DND-41 (cell line): ENCODE measurements at regions not wholly inside any gene's neighbourhood (a gene's known extent, or its start where the extent isn't known, plus 50 kb on each side); places are given as distances from the start of the nearest gene placed in this dataset.

Experiments used
- ATAC-seq: fragments of 200-7000 bp; cut with Tn5 transposase; 3 replicates; pipeline ENCODE4 v1.9.1; 2021; ENCODE audit warnings: low read depth; ENCODE audit not compliant: insufficient read depth
- DNase-seq: peaks from one replicate; pipeline ENCODE4 v3.0.0-alpha.2; 2020
- H2AFZ ChIP-seq: 2 replicates; pipeline ENCODE4 v1.6.0; 2012; ENCODE audit warnings: low read depth, low read length
- H3K27ac ChIP-seq: 2 replicates; pipeline ENCODE4 v1.5.1; 2012; ENCODE audit warnings: low read length, inconsistent platforms
- H3K27me3 ChIP-seq: fragments of 200-600 bp; sonication (generic); 2 replicates; pipeline ENCODE4 v1.6.0; 2012; ENCODE audit warnings: low read length, mild to moderate bottlenecking, inconsistent platforms; ENCODE audit not compliant: insufficient read depth, poor library complexity
- H3K36me3 ChIP-seq: 2 replicates; pipeline ENCODE4 v1.5.1; 2012; ENCODE audit warnings: low read length, inconsistent platforms; ENCODE audit not compliant: insufficient read depth
- H3K4me1 ChIP-seq: 2 replicates; pipeline ENCODE4 v1.5.1; 2012; ENCODE audit warnings: mild to moderate bottlenecking, low read length; ENCODE audit not compliant: insufficient read depth
- H3K4me2 ChIP-seq: 2 replicates; pipeline ENCODE4 v1.6.0; 2012; ENCODE audit warnings: mild to moderate bottlenecking, moderate library complexity, low read length, inconsistent platforms; ENCODE audit not compliant: insufficient read depth
- H3K4me3 ChIP-seq, 2 experiments: fragments of 200-600 bp in 1 of 2; shearing (Covaris generic) in 1 of 2; 2 replicates each; pipeline ENCODE4 v1.5.1; 2012 to 2016; ENCODE audit warnings: inconsistent platforms in 2 of 2, low read length in 2 of 2, mild to moderate bottlenecking in 2 of 2, low read depth in 1 of 2, moderate library complexity in 1 of 2
- H3K79me2 ChIP-seq: 2 replicates; pipeline ENCODE4 v1.6.0; 2012; ENCODE audit warnings: low read length, inconsistent platforms; ENCODE audit not compliant: insufficient read depth
- H3K9ac ChIP-seq: 2 replicates; pipeline ENCODE4 v1.6.0; 2012; ENCODE audit warnings: low read depth, mild to moderate bottlenecking, inconsistent platforms, low read length, moderate library complexity
- H3K9me3 ChIP-seq: 2 replicates; pipeline ENCODE4 v1.5.1; 2012; ENCODE audit warnings: low read length, moderate library complexity, mild to moderate bottlenecking, inconsistent platforms; ENCODE audit not compliant: insufficient read depth, severe bottlenecking
- H4K20me1 ChIP-seq: 2 replicates; pipeline ENCODE4 v1.6.0; 2012; ENCODE audit warnings: low read length; ENCODE audit not compliant: insufficient read depth
- CTCF ChIP-seq: IDR thresholded peaks from 2 replicates; pipeline ENCODE4 v1.5.1; 2012; ENCODE audit warnings: borderline replicate concordance, low read length, moderate library complexity, mild to moderate bottlenecking; ENCODE audit not compliant: poor library complexity, severe bottlenecking; ENCODE audit errors: extremely low read depth
- EZH2 ChIP-seq: IDR thresholded peaks from 3 replicates; pipeline ENCODE4 v1.6.1; 2012; ENCODE audit warnings: borderline replicate concordance, low read depth, mild to moderate bottlenecking, moderate library complexity, low read length, inconsistent platforms; ENCODE audit not compliant: severe bottlenecking

GRCh38 chr6:112713402-112713801 lies 366.3 kb downstream of the RFPL4B start:
- TF ChIP-seq CTCF, result no peak
- TF ChIP-seq EZH2, result no peak
- H3K9ac ChIP-seq, result no peak overlapping the region
- H3K27me3 ChIP-seq, result no peaks in the 10 kb centered on the region
- H2AFZ ChIP-seq, result no peak overlapping the region
- H3K79me2 ChIP-seq, result no peaks in the 10 kb centered on the region
- H3K9me3 ChIP-seq, result no peaks in the 10 kb centered on the region
- no peak overlapping the region for H3K4me2 ChIP-seq
- H4K20me1 ChIP-seq, result no peaks in the 10 kb centered on the region
- ATAC-seq, result no peak
- H3K27ac ChIP-seq, result no peak overlapping the region
- H3K36me3 ChIP-seq, result no peaks in the 10 kb centered on the region
- no peak for DNase-seq
- no peaks in the 10 kb centered on the region for H3K4me1 ChIP-seq
- H3K4me3 ChIP-seq, result no peak overlapping the region

- Histone ChIP-seq H3K9ac (no peak overlapping the region), H3K27ac (no peak overlapping the region), H2AFZ (no peak overlapping the region), H4K20me1 (no peaks in the 10 kb centered on the region), H3K36me3 (no peaks in the 10 kb centered on the region), H3K79me2 (no peaks in the 10 kb centered on the region), H3K27me3 (no peaks in the 10 kb centered on the region), H3K4me1 (no peaks in the 10 kb centered on the region), H3K4me2 (no peak overlapping the region), H3K4me3 (no peak overlapping the region), H3K9me3 (no peaks in the 10 kb centered on the region)
- DNase-seq (no peak), ATAC-seq (no peak)
- TF ChIP-seq EZH2 (no peak), CTCF (no peak)
Measured at GRCh38 chr6:112717401-112717800, 370.3 kb downstream of the RFPL4B start.

DNA sequence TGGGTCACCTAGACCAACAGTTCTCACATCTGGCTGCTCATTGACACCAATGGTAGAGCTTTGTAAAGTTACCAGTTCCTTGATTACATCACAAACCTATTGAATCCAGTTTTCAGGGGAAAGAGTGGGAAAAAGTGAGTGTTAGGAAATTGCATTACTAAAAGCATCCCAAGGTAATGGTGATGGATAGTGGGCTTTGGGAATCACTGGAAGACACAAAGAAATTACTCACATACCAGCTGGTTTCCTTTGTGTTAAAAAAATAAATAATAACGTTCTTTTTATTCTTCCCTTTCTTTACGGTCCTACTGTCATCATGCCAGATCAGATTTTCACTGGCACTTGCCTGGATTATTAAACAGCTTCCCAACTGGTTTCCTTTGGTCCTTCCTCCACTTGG lies 370.7 kb downstream of the RFPL4B start:
- no peak overlapping the region for H3K27ac ChIP-seq
- no peak overlapping the region for H3K9ac ChIP-seq
- H4K20me1 ChIP-seq, result no peaks in the 10 kb centered on the region
- TF ChIP-seq EZH2, result no peak
- no peaks in the 10 kb centered on the region for H3K27me3 ChIP-seq
- H3K9me3 ChIP-seq, result no peaks in the 10 kb centered on the region
- H3K79me2 ChIP-seq, result no peaks in the 10 kb centered on the region
- H2AFZ ChIP-seq, result no peak overlapping the region
- H3K4me1 ChIP-seq, result no peaks in the 10 kb centered on the region
- DNase-seq (no peak), ATAC-seq (no peak)
- no peaks in the 10 kb centered on the region for H3K36me3 ChIP-seq
- H3K4me2 ChIP-seq, result no peak overlapping the region
- no peak overlapping the region for H3K4me3 ChIP-seq

DNA sequence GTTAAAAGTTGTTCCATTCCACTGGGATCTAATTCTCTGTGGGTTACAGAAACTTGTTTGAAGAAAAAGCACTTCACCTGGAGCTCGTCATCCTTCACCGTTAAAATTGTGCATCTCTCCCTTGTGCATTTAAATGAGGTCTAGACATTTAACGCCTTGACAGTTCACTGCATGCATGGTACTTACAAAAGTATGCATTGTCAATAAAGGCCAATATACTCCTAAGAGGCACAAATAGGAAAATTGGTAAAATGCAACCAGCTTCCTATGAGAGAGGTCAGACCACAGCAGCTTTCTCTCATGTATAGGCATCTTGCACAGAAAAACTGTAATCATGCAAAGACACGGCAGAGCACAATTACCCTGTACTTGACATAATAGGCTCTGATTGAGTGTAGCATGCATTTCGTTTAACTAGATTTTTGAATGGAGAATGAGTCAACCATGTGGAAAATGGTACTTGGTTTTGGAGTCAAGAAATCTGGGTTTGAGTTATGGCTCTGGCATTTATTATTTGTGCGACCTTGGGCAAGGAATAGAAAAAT lies 378.5 kb downstream of the RFPL4B start:
- no peak overlapping the region for H3K4me3 ChIP-seq
- no peak for TF ChIP-seq EZH2
- TF ChIP-seq CTCF, result no peak
- no peak for ATAC-seq

More for the DNA sequence above, 378.5 kb downstream of the RFPL4B start:
- H3K9me3 ChIP-seq, result no peaks in the 10 kb centered on the region
- DNase-seq, result no peak
- H3K4me1 ChIP-seq, result no peaks in the 10 kb centered on the region
- no peak overlapping the region for H3K9ac ChIP-seq
- no peak overlapping the region for H3K27ac ChIP-seq
- no peaks in the 10 kb centered on the region for H4K20me1 ChIP-seq
- no peak overlapping the region for H2AFZ ChIP-seq
- H3K27me3 ChIP-seq, result no peaks in the 10 kb centered on the region
- H3K36me3 ChIP-seq, result no peaks in the 10 kb centered on the region
- H3K4me2 ChIP-seq, result no peak overlapping the region
- no peaks in the 10 kb centered on the region for H3K79me2 ChIP-seq
